ENCODE measurements at regions not wholly inside any gene's neighbourhood (a gene's known extent, or its start where the extent isn't known, plus 50 kb on each side); places are given as distances from the start of the nearest gene placed in this dataset.

- DNase-seq (ENCODE audit: low read depth), result peak; percentile 66
Observed at GRCh38 chr3:101084404-101084803, 91.2 kb upstream of the ABI3BP start.

DNA sequence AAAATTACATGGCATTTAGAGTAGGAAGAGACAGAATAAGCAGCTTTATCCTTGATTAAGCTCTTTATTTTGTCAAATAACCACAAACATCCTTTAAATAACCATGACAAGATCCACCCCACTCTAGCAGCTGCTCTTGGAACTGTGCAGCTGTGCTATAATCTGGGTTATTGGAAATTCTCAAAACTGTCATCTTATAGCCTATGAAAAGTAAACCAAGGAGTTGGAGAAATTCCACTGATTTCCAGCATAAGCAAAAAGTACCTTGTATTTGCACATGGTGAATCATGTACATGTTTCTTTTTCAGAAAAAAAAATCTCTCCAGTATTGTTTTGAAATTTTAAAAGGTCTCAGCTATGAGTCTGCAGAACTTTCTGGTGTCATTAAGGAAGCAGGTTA lies 88.8 kb upstream of the ABI3BP start:
- peak; percentile 8 for DNase-seq (ENCODE audit: low read depth)

DNA sequence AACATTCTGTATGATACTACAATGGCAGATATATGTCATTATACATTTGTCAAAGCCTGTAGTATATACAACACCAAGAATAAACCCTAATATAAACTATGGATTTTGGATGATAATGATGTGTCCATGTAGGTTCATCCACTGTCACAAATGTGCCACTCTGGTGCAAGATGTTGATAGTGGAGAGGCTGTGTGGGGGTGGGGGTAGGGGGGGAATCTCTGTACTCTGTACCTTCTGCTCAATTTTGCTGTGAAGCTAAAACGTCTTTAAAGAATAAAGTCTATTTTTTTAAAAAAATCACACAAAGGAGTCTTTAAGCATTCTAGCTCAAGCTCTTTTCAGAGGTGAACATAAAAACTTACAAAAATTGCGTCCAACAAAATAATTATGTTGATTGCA lies 88.2 kb upstream of the ABI3BP start:
- DNase-seq (ENCODE audit: low read depth), result no peak

DNA sequence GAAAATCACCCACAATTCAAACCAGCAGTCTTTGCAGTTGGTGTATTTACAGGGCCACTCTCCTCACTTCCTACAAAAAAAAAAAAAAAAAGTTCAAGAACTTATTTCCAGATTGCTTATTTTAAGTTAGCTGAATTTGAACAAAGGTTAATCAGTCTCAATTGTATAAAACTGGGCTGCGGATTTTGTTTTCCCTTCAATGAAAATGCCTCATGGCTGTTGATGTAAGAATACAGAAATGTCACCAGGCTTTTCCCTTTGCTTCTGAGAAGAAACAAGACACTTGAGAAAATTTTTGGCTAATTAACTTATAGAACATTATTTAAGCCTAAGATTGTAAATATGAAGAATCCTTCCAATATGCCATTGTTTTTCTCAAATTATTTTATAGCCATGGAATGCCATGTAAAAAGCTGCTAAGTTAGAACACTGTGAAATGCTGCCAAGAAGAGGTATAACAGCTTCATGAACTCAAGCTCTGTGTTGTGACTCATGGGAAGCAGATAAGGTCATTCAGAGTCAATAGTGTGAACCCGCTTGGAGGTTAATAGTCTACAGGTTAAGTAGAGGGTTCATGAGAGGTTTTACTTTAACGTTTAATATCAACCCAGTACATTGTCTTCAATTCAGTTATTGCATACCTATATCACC lies 84.3 kb upstream of the ABI3BP start:
- peak; percentile 83 for DNase-seq (ENCODE audit: low read depth)

DNA sequence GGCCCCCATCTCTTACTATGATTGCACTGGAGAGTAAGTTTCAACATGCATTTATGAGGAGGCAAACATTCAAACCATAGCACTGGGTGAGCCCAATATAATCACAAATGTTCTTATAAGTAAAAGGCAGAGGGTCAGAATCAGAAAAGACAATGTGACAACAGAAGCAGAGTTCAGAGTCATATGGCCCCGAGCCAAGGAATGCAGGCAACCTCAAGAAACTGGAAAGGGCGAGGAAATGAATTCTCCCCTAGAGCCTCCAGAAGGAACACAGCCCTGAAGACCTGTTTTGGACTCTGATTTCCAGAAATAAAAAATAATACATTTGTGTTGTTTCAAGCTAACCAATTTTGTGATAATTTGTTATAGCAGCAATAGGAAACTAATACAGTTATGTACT lies 81.3 kb upstream of the ABI3BP start:
- DNase-seq (ENCODE audit: low read depth), result peak; percentile 63

GRCh38 chr3:101072300-101072699 lies 79.1 kb upstream of the ABI3BP start:
- DNase-seq (ENCODE audit: low read depth), result peak; percentile 63

DNA sequence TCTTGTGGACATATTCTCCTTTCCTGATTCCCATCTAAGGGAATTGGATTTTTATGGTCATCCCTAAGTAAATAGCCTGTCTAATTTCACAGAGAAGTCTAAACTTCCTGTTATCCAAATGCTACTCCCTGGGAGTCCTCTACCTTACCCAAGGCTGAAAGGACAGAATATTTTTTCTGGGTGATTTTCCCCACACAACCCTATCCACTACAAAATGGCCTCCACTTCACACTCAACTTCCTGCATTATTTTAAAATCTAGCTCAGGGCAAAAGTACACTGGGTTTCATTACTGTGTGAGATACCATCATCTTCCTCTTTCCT lies 77.5 kb upstream of the ABI3BP start:
- DNase-seq (ENCODE audit: low read depth), result peak; percentile 5

GRCh38 chr3:101069901-101070798 lies 76.9 kb upstream of the ABI3BP start:
- DNase-seq (ENCODE audit: low read depth), result peak; percentile 55

- DNase-seq (ENCODE audit: low read depth), result peak; percentile 50
Observed at GRCh38 chr3:101068876-101069606, 75.8 kb upstream of the ABI3BP start.

DNA sequence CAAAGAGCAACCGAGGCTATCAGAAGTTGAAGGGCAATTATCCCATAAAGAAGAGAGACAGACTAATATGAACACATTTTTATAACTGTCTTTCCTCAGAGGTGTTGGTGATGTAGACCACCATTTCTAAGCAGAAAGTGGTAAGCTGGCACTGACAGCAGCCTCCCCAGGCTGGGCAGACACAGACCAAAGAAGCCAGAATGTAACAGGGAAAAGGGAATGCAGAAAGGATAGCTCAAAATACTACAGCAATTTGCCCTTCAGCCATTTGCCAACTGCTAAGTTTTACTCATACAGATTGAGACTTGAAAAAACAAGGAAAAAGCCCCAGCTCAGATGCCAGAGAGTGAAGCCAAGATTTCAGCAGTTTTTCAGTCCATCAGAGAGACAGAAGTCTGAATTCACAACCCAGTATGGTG lies 73.5 kb upstream of the ABI3BP start:
- DNase-seq (ENCODE audit: low read depth), result peak; percentile 86

- DNase-seq (ENCODE audit: low read depth), result peak; percentile 96
Observed at GRCh38 chr3:101065962-101066361, 72.7 kb upstream of the ABI3BP start.

DNA sequence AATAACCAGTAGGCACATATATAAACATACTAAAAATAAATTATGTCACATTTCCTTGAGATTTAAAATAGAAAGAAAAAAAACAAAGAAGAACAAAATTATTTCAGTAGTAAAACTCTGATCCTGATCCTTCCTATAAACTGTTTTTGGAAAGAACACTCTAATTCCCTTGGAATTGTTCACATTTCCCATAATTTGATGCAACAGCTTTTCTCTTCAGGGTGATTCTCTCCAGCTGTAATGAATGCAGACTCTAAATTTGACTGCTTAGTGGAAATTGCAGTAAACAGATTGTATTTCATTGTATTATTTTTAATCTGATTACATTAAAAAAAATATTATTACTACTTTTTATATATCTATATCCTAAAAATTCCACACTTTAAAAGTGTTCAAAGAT lies 70.2 kb upstream of the ABI3BP start:
- no peak for DNase-seq (ENCODE audit: low read depth)

GRCh38 chr3:101061312-101061711 lies 68.1 kb upstream of the ABI3BP start:
- peak; percentile 20 for DNase-seq (ENCODE audit: low read depth)

GRCh38 chr3:101050866-101051265 lies 57.6 kb upstream of the ABI3BP start:
- DNase-seq (ENCODE audit: low read depth), result no peak

GRCh38 chr3:101050046-101050445 lies 56.8 kb upstream of the ABI3BP start:
- no peak for DNase-seq (ENCODE audit: low read depth)

- no peak for DNase-seq (ENCODE audit: low read depth)
Observed at GRCh38 chr3:101049532-101049931, 56.3 kb upstream of the ABI3BP start.

DNA sequence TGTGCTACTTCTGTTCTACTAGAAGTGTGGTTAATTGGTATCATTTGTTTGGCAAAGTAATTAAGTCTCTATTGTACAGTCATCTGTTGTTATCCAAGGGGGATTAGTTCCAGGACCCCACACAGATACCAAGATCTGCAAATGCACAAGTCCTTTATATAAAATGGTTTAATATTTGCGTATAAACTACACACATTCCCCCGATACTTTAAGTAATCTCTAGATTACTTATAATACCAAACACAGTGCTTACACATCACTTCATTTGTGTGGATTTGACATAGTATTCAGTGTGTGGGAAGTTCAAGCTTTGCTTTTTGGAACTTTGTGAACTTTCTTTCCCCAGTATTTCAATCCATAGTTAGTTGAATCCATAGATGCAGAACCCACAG lies 50.5 kb upstream of the ABI3BP start:
- no peak for DNase-seq (ENCODE audit: low read depth)

DNA sequence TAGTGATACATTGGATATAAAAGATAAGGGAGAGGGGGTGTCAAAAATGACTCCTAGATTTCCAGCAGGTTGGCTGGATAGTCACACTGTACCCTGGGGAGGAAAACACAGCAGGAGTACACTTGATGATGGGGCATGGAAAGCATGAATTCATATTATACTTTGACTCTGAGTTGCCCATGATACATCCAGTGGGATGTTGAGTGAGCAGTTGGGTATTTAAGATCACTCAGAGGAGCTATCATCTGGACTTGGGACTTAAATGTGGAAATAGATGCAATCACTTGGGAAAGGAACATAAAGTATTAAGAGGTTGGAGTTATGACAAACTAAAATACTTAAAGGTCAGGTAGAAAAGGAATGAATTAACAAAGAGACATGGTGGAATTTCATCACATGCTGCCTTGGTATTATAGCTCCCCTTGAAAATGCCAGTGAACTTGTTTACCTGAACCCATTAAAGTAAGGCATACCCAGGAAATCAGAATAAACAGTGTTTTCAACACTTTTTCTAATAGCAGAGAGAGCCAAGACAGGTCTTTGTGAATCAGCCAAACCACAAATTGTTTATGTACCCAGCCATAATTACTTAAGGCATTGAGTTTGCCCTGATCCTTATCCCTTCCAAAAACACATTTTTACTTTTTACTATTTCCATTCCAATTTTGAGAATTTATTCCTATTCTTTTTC lies 49.9 kb upstream of the ABI3BP start:
- DNase-seq (ENCODE audit: low read depth), result peak; percentile 67
